NCI-H82 treated with DMSO at 0.1 percent for 48 hours (cell line): ENCODE measurements at regions not wholly inside any gene's neighbourhood (a gene's known extent, or its start where the extent isn't known, plus 50 kb on each side); places are given as distances from the start of the nearest gene placed in this dataset.

ENCODE experiments used
- DNase-seq: peaks from one replicate; lab custom pipeline; 2025; ENCODE audit not compliant: unreplicated experiment; lab: John Stamatoyannopoulos, UW

DNA sequence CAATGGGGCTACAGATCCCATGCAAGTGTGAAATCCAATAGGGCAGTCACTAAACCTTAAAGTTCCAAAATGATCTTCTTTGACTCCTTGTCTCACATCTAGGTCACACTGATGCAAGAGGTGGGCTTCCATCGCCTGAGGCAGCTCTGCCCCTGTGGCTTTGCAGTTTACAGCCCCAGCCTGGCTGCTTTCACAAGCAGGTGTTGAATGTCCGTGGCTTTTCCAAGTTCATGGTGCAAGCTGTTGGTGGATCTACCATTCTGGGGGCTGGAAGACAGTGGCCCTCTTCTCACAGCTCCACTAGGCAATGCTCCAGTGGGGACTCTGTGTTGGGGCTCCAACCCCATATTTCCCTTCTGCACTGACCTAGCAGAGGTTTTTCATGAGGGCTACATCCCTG is 68.5 kb upstream of the PRR20G start:
- DNase-seq = no peak

- DNase-seq = no peak
These were observed 66.9 kb upstream of the PRR20G start for GRCh38 chr3:127354761-127355160.

- DNase-seq = no peak
These were observed 64.8 kb upstream of the PRR20G start for GRCh38 chr3:127352612-127353011.

GRCh38 chr3:127351775-127352350 is 64.0 kb upstream of the PRR20G start:
- DNase-seq = no peak

GRCh38 chr3:127351321-127351720 is 63.5 kb upstream of the PRR20G start:
- DNase-seq = no peak

DNA sequence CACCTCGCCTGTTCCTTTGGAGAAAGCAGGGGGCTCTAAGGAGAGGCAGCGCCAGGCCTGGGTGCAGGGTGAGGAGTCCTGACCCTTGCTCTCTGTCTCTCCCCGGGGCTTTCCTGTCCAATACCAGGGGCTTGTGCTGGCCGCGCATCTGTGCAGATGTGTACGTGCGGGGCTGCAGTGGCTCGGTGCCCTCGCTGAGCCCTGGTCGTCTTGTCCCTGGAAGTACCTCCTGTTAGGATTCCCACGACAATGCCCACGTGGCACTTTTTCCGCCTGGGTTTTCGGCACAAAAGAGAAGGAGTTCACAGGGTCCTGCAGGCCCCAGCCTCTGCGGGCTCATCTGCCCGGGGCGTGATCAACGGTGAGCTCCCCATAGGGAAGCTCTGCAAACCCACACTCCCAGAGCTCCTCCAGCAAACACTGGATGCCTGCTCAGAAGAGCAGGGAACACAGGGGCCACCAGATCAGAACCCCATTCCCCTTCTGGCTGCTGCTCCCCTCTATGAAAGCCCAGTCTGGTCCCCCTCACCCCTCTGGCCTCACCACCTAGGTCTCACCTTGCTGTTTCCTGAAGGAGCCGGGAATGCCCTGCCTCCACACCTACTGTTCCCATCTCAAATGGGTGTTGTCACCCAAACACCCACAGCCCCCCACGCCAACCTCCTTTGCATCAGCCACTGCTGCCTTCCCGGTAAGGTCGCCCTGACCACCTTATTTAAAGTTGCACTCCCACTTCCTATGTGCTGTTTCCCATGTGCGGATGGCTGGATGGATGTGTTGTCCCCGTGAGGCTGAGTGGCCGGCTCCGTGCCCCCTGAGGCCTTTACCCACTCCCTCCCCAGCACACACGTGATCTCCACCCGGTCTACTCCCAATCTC is 62.6 kb upstream of the PRR20G start:
- DNase-seq = no peak

GRCh38 chr3:127349501-127350171 is 61.8 kb upstream of the PRR20G start:
- DNase-seq = no peak

- no peak for DNase-seq
These were observed 54.9 kb upstream of the PRR20G start for GRCh38 chr3:127342735-127343134.

DNA sequence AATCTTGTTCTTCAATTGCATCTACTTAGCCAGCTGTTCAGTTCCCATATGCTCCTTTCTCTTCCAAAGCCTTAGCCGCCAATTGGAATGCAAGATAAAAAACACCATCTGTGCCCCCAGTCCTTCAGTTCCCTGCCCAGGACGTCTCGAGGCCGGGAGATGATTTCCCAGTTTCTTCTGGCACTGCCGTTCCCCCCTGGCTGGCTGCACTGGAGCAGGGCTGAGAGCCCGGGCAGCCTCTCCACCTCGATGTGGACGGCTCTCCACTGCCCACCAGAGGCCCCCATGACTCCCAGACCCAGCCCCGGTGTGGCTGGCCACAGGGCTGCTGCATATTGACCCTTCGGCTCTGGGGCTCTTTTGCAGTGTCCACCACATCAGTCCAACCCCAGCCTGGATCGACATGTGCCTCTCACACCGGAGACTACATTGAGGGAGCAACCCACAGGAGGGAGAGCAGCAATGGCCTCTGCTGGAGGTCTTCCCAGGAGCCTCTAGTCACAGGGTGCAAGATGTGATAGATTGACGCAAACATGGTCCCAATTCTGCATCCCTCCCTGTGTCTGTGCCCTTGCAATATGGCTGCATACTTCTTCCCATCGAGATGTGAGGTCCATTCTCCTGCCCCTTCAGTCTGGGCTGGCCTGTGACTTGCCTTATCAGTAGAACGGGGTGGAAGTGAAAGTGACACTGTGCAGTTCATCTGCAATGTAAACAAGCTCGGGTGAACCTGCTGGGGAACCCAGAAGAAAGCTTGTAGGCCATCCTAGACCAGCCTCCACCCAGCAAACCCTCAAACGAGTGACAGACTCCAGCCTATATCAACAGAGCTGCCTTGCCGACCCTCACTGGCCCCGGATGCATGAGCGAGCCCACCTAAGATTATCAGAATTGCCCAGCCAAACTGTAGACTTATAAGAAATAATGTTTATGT is 52.3 kb upstream of the PRR20G start:
- DNase-seq = peak; percentile 96

- DNase-seq = no peak
These were observed 51.2 kb upstream of the PRR20G start for GRCh38 chr3:127339016-127339415.

DNA sequence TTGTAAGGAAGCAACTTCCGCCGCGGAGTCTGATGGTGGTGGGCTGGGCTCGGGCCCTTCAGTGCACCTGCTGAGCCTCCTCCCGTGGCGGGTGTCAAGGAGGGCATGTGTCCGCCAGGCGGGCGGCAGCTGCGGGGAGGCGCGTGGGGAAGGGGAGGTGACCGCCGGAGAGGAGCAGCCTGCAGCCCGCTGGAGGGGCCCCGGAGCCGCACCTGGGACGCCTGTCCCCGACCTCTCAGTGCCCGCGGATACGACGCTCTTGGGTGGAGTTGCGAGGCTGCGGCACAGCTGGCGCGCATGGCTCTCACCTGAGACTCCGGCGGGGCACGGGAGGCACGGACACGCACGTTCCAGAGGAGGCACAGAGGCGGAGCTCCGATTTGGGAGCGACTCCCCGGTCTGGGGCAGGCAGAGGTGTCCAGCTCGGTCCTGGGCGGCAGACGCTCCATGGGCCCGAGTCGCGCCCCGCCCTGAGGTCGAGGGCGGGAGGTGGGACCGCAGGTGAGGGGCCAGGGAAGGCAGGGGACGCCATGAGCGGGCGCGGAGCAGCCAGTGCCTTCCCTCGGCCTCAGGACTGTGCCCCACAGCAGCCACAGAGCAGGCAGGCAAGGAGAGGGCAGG is 50.2 kb upstream of the PRR20G start:
- no peak for DNase-seq
